HepG2 (cell line): ENCODE measurements at regions not wholly inside any gene's neighbourhood (a gene's known extent, or its start where the extent isn't known, plus 50 kb on each side); places are given as distances from the start of the nearest gene placed in this dataset.

ENCODE experiments used
- ATAC-seq: fragments of 200-7000 bp; cut with Tn5 transposase; 3 replicates; pipeline ENCODE4 v1.9.1; 2020; ENCODE audit warnings: mild to moderate bottlenecking, moderate library complexity
- BruUV-seq: library from RNA; stranded (reverse); fragments of 400-500 nt; replicated peaks from 2 replicates; lab custom pipeline; 2021; lab: Mats Ljungman, UMichigan
- CTCF ChIA-PET: fragments of 300-600 bp; formaldehyde crosslinking; extraction: SDS; loops from one replicate; lab custom pipeline; 2021; ENCODE audit warnings: low total read pairs, inconsistent platforms, low intra/inter-chr PET ratio; lab: Yijun Ruan, JAX
- POLR2A ChIA-PET: fragments of 350-600 bp; sonication (Branson Sonifier 250); formaldehyde crosslinking; loops from one replicate; lab custom pipeline; 2020; ENCODE audit warnings: antibody characterized with exemption, inconsistent platforms; lab: Yijun Ruan, JAX
- DNase-seq: peaks from one replicate; pipeline ENCODE4 v3.0.0-alpha.2; 2015; ENCODE audit warnings: low spot score
- FAIRE-seq: peaks from 3 replicates; lab custom pipeline; 2011; peaks lifted over from hg19 to GRCh38; lab: Jason Lieb, UNC
- H2AFZ ChIP-seq: one replicate; pipeline ENCODE4 v1.6.1; 2011; ENCODE audit warnings: low read length, inconsistent platforms
- H3K27ac ChIP-seq: fragments of 300-600 bp; 3 replicates; pipeline ENCODE4 v1.8.0; 2011; ENCODE audit warnings: mixed run types, mild to moderate bottlenecking, mixed read lengths, low read length, inconsistent platforms; ENCODE audit not compliant: insufficient read depth; ENCODE audit errors: extremely low read length
- H3K27me3 ChIP-seq, 2 experiments: fragments of 200-600 bp in 1 of 2; 2 replicates in 1 of 2; 3 replicates in 1 of 2; pipeline versions ENCODE4 v1.6.0 to v1.8.0; 2011; ENCODE audit warnings: low read length in 2 of 2, mild to moderate bottlenecking in 2 of 2, moderate library complexity in 2 of 2, inconsistent platforms in 1 of 2; ENCODE audit not compliant: insufficient read depth in 2 of 2, control insufficient read depth in 1 of 2
- H3K36me3 ChIP-seq, 2 experiments: fragments of 200-600 bp in 1 of 2; replicated peaks in 1 of 2; 2 replicates in 1 of 2; 3 replicates in 1 of 2; pipeline versions ENCODE4 v1.5.1 to v1.8.0; 2011; ENCODE audit warnings: low read length in 2 of 2, inconsistent platforms in 1 of 2; ENCODE audit not compliant: insufficient read depth in 2 of 2, control insufficient read depth in 1 of 2
- H3K4me1 ChIP-seq: 2 replicates; pipeline ENCODE4 v1.5.1; 2012; ENCODE audit warnings: low read length, inconsistent platforms; ENCODE audit not compliant: insufficient read depth
- H3K4me2 ChIP-seq: 2 replicates; pipeline ENCODE4 v1.6.0; 2011; ENCODE audit warnings: low read depth, low read length, inconsistent platforms
- H3K4me3 ChIP-seq, 3 experiments: fragments of 200-600 bp in 1 of 3; sonication (generic), shearing (Covaris generic) in 1 of 3; replicated peaks in 1 of 3; 2 replicates each; pipeline ENCODE4 v1.5.1; 2011 to 2016; ENCODE audit warnings: low read length in 3 of 3, inconsistent platforms in 2 of 3, low read depth in 2 of 3, mild to moderate bottlenecking in 2 of 3, control low read depth in 1 of 3, mixed read lengths in 1 of 3; ENCODE audit not compliant: insufficient read depth in 1 of 3
- H3K79me2 ChIP-seq: one replicate; pipeline ENCODE4 v1.6.1; 2011; ENCODE audit warnings: low read length, inconsistent platforms; ENCODE audit not compliant: insufficient read depth
- H3K9ac ChIP-seq: 2 replicates; pipeline ENCODE4 v1.6.0; 2011; ENCODE audit warnings: mild to moderate bottlenecking, low read depth, low read length, inconsistent platforms; ENCODE audit not compliant: insufficient read depth
- H3K9me3 ChIP-seq: 2 replicates; pipeline ENCODE4 v1.5.1; 2012; ENCODE audit warnings: mild to moderate bottlenecking, low read length
- H4K20me1 ChIP-seq: 2 replicates; pipeline ENCODE4 v1.6.0; 2011; ENCODE audit warnings: inconsistent platforms, mild to moderate bottlenecking, low read length, moderate library complexity; ENCODE audit not compliant: insufficient read depth
- AKAP8 ChIP-seq: sonication (generic); formaldehyde crosslinking; IDR thresholded peaks from 2 replicates; pipeline ENCODE4 v1.5.1; 2020; ENCODE audit warnings: mild to moderate bottlenecking, missing genetic modification reagents
- CBX5 ChIP-seq: sonication (generic); formaldehyde crosslinking; IDR thresholded peaks from 2 replicates; pipeline ENCODE4 v1.4.0; 2020; ENCODE audit warnings: missing genetic modification reagents, borderline replicate concordance
- CREB1 ChIP-seq, 2 experiments: fragments of 450-650 bp in 1 of 2; IDR thresholded peaks; 2 replicates each; pipeline ENCODE4 v1.6.1; 2016 to 2017; ENCODE audit warnings: control low read depth in 1 of 2, mild to moderate bottlenecking in 1 of 2, missing compliant biosample characterization in 1 of 2, missing genetic modification characterization in 1 of 2
- GATAD1 ChIP-seq: IDR thresholded peaks from 2 replicates; pipeline ENCODE4 v1.6.1; 2016; ENCODE audit warnings: missing genetic modification reagents, missing compliant biosample characterization
- KDM5A ChIP-seq: fragments of 200-600 bp; sonication (generic); IDR thresholded peaks from 2 replicates; pipeline ENCODE4 v1.7.0; 2018; ENCODE audit warnings: antibody characterized with exemption, mild to moderate bottlenecking, low read length, borderline replicate concordance
- KLF12 ChIP-seq: sonication (generic); formaldehyde crosslinking; IDR thresholded peaks from 2 replicates; pipeline ENCODE4 v1.4.0; 2020; ENCODE audit warnings: missing genetic modification reagents, borderline replicate concordance
- RBAK ChIP-seq: sonication (generic); formaldehyde crosslinking; IDR thresholded peaks from 2 replicates; pipeline ENCODE4 v1.5.1; 2020; ENCODE audit warnings: mild to moderate bottlenecking, missing genetic modification reagents
- RFXAP ChIP-seq: sonication (generic); formaldehyde crosslinking; IDR thresholded peaks from 2 replicates; pipeline ENCODE4 v1.4.0; 2020; ENCODE audit warnings: missing genetic modification reagents, borderline replicate concordance
- THYN1 ChIP-seq: sonication (generic); formaldehyde crosslinking; IDR thresholded peaks from 2 replicates; pipeline ENCODE4 v1.8.1; 2023; ENCODE audit warnings: low read depth, mild to moderate bottlenecking, moderate library complexity, missing genetic modification reagents, borderline replicate concordance
- WGBS: methylation state at CpG from one replicate; pipeline ENCODE4 v1.1.6; 2017; ENCODE audit warnings: low lambda C conversion rate; 5-methylcytosine and 5-hydroxymethylcytosine counted together
- in situ Hi-C: cut with HindIII; loops from 2 replicates; pipeline ENCODE4 v1.10.0; 2017; ENCODE audit warnings: low pct_unique_long_range_greater_than_20kb; ENCODE audit not compliant: extremely low pct_ligation_motif_present
- intact Hi-C: fragments of 100-400 bp; cut with micrococcal nuclease; formaldehyde crosslinking; loops from one replicate; pipeline ENCODE4 v1.10.0; 2022; ENCODE audit not compliant: unreplicated experiment
- TF ChIP-seq, protein P1 (sequence below): IDR thresholded peaks from 2 replicates; pipeline ENCODE4 v1.6.1; 2016; ENCODE audit warnings: mild to moderate bottlenecking, missing biosample characterization, missing genetic modification reagents
- TF ChIP-seq, protein P2 (sequence below): sonication (generic); formaldehyde crosslinking; IDR thresholded peaks from 2 replicates; pipeline ENCODE4 v1.5.0; 2020; ENCODE audit warnings: missing genetic modification reagents
- TF ChIP-seq, protein P3 (sequence below): sonication (generic); formaldehyde crosslinking; IDR thresholded peaks from 2 replicates; pipeline ENCODE4 v1.4.0; 2020; ENCODE audit warnings: missing genetic modification reagents, mild to moderate bottlenecking, borderline replicate concordance
- TF ChIP-seq, protein P4 (sequence below): sonication (generic); formaldehyde crosslinking; IDR thresholded peaks from 2 replicates; pipeline ENCODE4 v1.4.0; 2020; ENCODE audit warnings: missing genetic modification reagents, borderline replicate concordance

DNA sequence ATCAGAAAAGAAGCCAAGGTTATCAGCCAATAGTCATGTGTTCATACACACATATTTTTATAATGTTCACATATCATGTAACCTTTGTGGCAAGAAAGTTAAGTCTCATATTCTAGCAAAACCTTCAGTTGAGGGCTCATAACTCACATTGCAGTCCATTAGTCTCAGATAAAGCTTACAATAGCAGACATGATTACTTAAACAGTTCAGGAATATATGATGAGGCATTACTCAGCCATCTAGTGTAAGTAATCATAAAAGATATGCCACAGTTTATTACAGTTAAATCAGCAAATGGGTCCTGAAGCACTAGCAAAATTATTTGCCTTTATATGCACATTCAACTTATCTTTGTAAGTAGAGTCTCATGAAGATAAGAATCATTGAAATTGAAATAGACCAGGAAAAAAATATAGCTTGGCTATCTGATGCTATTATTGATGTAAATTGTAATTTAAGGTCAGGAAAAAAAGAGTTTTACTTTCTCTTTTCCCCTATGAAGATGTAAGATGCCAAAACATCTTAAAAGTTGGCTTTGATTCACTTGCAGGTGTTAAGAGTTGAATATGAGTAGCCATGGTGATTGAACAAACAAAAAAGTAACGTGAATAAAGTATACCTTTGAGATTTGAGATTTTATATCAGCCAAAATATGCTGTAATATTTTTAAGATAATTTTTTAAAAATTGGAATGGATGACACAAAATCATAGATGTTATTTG lies 537.0 kb downstream of the SLC6A15 start:
- 0% methylated on average over 1 of the region's 1 CpG for WGBS
- Histone ChIP-seq H3K4me2 (no peak overlapping the region), H3K27me3 (no peaks in the 10 kb centered on the region), H3K4me3 (no peak overlapping the region), H3K4me1 (no peaks in the 10 kb centered on the region), H2AFZ (no peak overlapping the region), H3K9ac (no peak overlapping the region), H4K20me1 (no peaks in the 10 kb centered on the region), H3K27ac (no peak overlapping the region), H3K36me3 (no peaks in the 10 kb centered on the region), H3K9me3 (no peaks in the 10 kb centered on the region), H3K79me2 (no peaks in the 10 kb centered on the region)
- in situ Hi-C loops (no loop called here), intact Hi-C loops (no loop called here)
- FAIRE-seq (no peak), DNase-seq (no peak), ATAC-seq (no peak)
- ChIA-PET CTCF (no interaction called here), POLR2A (no interaction called here)
- TF ChIP-seq, protein P1, sequence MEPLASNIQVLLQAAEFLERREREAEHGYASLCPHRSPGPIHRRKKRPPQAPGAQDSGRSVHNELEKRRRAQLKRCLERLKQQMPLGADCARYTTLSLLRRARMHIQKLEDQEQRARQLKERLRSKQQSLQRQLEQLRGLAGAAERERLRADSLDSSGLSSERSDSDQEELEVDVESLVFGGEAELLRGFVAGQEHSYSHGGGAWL (CRISPR knock-in tag), result no peak
- no peak for TF ChIP-seq CBX5 (CRISPR knock-in tag)
- TF ChIP-seq KDM5A, result no peak
- no peak for TF ChIP-seq GATAD1 (CRISPR knock-in tag)
- TF ChIP-seq, protein P2, sequence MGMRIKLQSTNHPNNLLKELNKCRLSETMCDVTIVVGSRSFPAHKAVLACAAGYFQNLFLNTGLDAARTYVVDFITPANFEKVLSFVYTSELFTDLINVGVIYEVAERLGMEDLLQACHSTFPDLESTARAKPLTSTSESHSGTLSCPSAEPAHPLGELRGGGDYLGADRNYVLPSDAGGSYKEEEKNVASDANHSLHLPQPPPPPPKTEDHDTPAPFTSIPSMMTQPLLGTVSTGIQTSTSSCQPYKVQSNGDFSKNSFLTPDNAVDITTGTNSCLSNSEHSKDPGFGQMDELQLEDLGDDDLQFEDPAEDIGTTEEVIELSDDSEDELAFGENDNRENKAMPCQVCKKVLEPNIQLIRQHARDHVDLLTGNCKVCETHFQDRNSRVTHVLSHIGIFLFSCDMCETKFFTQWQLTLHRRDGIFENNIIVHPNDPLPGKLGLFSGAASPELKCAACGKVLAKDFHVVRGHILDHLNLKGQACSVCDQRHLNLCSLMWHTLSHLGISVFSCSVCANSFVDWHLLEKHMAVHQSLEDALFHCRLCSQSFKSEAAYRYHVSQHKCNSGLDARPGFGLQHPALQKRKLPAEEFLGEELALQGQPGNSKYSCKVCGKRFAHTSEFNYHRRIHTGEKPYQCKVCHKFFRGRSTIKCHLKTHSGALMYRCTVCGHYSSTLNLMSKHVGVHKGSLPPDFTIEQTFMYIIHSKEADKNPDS (CRISPR knock-in tag), result no peak
- TF ChIP-seq THYN1, result no peak
- TF ChIP-seq, protein P3, sequence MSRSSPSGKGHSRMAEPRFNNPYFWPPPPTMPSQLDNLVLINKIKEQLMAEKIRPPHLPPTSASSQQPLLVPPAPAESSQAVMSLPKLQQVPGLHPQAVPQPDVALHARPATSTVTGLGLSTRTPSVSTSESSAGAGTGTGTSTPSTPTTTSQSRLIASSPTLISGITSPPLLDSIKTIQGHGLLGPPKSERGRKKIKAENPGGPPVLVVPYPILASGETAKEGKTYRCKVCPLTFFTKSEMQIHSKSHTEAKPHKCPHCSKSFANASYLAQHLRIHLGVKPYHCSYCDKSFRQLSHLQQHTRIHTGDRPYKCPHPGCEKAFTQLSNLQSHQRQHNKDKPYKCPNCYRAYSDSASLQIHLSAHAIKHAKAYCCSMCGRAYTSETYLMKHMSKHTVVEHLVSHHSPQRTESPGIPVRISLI (CRISPR knock-in tag), result no peak
- TF ChIP-seq RFXAP (CRISPR knock-in tag), result no peak
- TF ChIP-seq, protein P4, sequence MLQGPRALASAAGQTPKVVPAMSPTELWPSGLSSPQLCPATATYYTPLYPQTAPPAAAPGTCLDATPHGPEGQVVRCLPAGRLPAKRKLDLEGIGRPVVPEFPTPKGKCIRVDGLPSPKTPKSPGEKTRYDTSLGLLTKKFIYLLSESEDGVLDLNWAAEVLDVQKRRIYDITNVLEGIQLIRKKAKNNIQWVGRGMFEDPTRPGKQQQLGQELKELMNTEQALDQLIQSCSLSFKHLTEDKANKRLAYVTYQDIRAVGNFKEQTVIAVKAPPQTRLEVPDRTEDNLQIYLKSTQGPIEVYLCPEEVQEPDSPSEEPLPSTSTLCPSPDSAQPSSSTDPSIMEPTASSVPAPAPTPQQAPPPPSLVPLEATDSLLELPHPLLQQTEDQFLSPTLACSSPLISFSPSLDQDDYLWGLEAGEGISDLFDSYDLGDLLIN, result no peak
- TF ChIP-seq CREB1 (IDR thresholded peaks at IDR 0.05), result no peak
- TF ChIP-seq CREB1 (CRISPR knock-in tag; IDR thresholded peaks at IDR 0.05), result no peak
- no peak for TF ChIP-seq RBAK (CRISPR knock-in tag)
- TF ChIP-seq AKAP8, result no peak
- no peak for TF ChIP-seq KLF12 (CRISPR knock-in tag)
- TF ChIP-seq, all 625 proteins: peak for 0
- BruUV-seq, result no TSS peak
